HFFc6 (cell line): ENCODE measurements at regions not wholly inside any gene's neighbourhood (a gene's known extent, or its start where the extent isn't known, plus 50 kb on each side); places are given as distances from the start of the nearest gene placed in this dataset.

Experiments used
- DNase-seq: peaks from one replicate; pipeline ENCODE4 v3.0.0-alpha.2; 2018
- H3K27ac Mint-ChIP-seq: 2 replicates; pipeline ENCODE4 v1.8.0; 2020; ENCODE audit warnings: mild to moderate bottlenecking, mixed read lengths
- H3K27me3 Mint-ChIP-seq: 2 replicates; pipeline ENCODE4 v1.8.0; 2021; ENCODE audit warnings: mild to moderate bottlenecking, moderate library complexity, mixed read lengths; ENCODE audit not compliant: insufficient read depth
- H3K36me3 Mint-ChIP-seq: 2 replicates; pipeline ENCODE4 v1.8.0; 2021; ENCODE audit warnings: low read depth, mixed read lengths
- H3K4me1 Mint-ChIP-seq: 2 replicates; pipeline ENCODE4 v1.8.0; 2020; ENCODE audit warnings: low read depth, mixed read lengths
- H3K4me3 Mint-ChIP-seq: 2 replicates; pipeline ENCODE4 v1.8.0; 2020; ENCODE audit warnings: mild to moderate bottlenecking, moderate library complexity, mixed read lengths
- H3K9me3 Mint-ChIP-seq: 2 replicates; pipeline ENCODE4 v1.8.0; 2020; ENCODE audit warnings: mild to moderate bottlenecking, mixed read lengths
- TF ChIP-seq, protein P1 (sequence below): fragments of 200-600 bp; sonication (generic); IDR thresholded peaks from 2 replicates; pipeline ENCODE4 v1.5.0; 2021; ENCODE audit warnings: antibody characterized with exemption, mild to moderate bottlenecking

DNA sequence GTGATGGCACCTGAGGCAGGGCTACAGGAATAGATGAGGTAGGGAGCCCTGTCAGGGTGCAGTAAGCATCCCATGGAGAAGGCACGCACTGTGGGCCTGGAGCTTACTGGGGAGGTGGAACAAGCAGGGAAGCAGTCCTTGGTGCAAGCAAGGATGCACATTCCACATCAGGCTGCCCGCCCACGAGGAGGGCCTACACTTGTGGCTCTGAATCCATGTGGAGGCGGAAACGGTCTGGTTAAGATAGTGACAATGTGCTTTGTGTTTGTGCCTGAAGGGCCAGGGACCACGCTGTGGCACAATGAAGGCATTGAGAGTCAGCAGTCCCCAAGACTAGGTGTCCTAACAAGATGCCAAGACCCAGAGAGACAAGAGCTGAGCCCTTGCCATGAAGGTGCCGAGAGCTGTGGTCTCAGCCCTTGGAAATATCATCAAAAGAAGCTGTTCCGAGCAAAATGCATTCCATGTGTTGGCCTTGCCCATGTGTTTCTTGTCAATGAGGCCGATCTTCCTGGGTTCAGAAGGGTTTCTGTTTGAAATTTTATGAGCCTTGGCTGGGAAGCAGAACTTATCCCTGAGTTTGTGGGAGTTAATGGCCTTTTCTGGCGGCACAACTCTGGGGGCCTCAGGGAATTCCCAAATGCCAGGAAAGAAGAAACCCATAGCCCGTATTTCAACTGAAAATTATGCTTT is 111.9 kb downstream of the NGF start:
- Mint-ChIP-seq H3K4me1 (peaks cover 8% of the 10 kb centered on the region), H3K4me3 (no peak overlapping the region), H3K9me3 (no peaks in the 10 kb centered on the region), H3K27ac (0 out of 2 replicates have a peak overlapping the region, but pooled peaks have one; percentile 39), H3K36me3 (peaks cover 11% of the 10 kb centered on the region; the same call in 1 of the 2 replicates), H3K27me3 (no peaks in the 10 kb centered on the region; the same call in 1 of the 2 replicates)
- TF ChIP-seq, protein P1, sequence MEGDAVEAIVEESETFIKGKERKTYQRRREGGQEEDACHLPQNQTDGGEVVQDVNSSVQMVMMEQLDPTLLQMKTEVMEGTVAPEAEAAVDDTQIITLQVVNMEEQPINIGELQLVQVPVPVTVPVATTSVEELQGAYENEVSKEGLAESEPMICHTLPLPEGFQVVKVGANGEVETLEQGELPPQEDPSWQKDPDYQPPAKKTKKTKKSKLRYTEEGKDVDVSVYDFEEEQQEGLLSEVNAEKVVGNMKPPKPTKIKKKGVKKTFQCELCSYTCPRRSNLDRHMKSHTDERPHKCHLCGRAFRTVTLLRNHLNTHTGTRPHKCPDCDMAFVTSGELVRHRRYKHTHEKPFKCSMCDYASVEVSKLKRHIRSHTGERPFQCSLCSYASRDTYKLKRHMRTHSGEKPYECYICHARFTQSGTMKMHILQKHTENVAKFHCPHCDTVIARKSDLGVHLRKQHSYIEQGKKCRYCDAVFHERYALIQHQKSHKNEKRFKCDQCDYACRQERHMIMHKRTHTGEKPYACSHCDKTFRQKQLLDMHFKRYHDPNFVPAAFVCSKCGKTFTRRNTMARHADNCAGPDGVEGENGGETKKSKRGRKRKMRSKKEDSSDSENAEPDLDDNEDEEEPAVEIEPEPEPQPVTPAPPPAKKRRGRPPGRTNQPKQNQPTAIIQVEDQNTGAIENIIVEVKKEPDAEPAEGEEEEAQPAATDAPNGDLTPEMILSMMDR, result no peak
- DNase-seq, result no peak

DNA sequence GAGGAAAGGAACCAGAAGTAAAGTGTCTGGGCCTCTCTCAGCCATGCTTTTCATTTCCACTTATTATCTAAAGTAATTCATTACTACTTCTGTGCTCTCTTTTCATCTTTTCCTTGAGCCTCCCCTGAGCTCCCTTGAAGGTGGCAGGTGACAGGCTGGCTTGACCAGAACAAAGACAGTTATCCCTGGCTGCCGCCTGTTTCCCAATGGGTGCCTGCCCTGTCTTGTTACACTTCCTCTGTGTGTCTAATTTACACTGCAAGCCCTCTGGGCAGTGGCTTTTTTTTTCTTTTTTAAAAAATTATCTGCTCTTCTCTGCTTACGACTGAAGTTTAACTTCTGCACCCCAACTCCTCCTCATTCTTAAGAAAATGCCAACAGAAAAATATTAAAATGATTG is 113.4 kb downstream of the NGF start:
- H3K27ac Mint-ChIP-seq, result no peak overlapping the region
- H3K36me3 Mint-ChIP-seq, result peaks cover 24% of the 10 kb centered on the region
- peaks cover 23% of the 10 kb centered on the region for H3K4me1 Mint-ChIP-seq
- H3K27me3 Mint-ChIP-seq, result no peaks in the 10 kb centered on the region; the same call in none of the 2 replicates
- TF ChIP-seq, protein P1, result no peak
- H3K9me3 Mint-ChIP-seq, result no peaks in the 10 kb centered on the region
- no peak overlapping the region for H3K4me3 Mint-ChIP-seq
- DNase-seq, result no peak

DNA sequence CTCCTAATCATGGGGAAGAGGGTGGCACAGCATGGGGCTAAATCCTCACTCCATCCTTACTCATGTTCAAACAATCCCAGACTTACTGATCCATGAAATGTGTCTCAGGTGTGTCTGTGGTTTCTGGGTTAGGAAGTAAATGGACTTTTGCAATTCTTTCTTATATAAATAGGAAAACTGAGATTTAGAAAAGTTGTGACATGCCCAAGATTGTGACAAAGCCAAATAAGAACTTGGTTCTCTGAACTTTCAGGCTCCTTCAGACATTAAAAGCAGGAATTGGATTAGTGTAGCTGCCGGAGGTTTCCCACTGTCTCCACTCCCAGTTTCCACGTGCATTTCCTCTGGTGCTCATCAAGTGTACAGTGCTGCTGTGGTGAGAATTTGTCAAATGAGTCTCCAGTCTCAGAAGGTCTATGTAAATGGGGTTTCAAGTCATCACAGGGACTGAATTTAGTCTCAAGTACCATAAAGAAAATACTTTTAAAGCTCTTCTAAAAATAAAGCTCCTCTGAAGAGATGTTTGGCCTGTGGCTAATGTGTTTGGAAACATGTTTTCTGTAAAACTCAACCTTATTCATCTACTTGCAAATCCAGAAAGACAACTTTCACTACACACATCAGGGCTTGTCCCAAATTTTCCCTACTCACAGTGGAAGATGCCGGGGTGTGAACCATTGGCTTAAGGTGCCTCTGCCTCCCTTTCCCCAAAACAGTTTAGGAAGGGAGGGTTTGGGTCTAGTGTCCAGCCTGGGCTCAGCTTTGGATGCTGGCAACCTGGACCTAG is 115.2 kb downstream of the NGF start:
- peak overlapping the region; percentile 35 for H3K27ac Mint-ChIP-seq
- TF ChIP-seq, protein P1, result no peak
- H3K4me1 Mint-ChIP-seq, result peaks cover 41% of the 10 kb centered on the region
- H3K36me3 Mint-ChIP-seq, result peaks cover 37% of the 10 kb centered on the region
- DNase-seq, result no peak
- H3K4me3 Mint-ChIP-seq, result no peak overlapping the region
- H3K9me3 Mint-ChIP-seq, result no peaks in the 10 kb centered on the region
- H3K27me3 Mint-ChIP-seq, result no peaks in the 10 kb centered on the region; the same call in none of the 2 replicates

DNA sequence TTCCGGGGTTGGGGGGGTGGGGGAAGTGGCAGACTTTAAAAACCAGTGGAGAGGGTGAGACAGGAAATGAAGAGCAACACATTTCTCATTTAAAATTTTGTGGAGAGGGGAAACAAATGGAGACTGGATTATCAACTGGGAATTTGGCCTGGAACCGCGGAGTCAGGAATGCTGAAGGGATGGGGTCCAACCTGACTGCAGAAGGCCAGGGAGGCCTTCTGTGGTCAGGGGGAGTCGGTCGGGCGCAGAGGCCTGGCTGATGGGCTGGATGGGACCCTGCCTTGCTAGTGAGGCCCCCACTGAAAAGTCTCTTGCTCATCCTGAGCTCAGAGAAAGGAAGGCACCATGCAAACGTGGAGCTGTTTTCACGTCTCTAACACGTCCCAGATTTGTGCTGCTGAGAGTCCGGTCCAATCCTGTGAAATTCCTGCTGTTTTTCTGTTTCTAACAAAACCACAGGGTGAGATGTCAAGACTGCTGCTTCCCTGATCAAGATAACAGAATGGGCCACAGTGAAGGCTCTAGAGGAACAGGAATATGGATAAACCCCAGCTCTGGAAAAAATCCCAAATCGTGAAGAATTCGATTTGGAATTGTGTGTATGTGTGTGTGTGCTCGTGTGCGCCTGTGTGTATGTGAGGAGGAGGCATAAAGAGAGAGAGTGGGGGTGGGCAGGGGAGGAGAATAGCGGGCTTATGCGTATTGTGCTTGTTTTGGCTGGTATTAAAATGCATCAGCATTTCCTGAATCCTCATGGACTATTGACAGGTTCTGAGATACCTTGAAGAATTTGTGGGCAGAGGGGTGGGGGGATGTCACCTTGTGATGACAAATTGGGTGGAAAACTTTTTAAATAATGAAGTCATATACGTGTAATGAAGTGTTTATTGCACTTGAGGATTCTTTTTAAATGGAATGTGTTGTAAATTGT is 117.4 kb downstream of the NGF start:
- Mint-ChIP-seq H3K27ac (no peak overlapping the region), H3K36me3 (peaks cover 50% of the 10 kb centered on the region), H3K9me3 (no peaks in the 10 kb centered on the region), H3K27me3 (no peaks in the 10 kb centered on the region; the same call in none of the 2 replicates), H3K4me1 (peaks cover 63% of the 10 kb centered on the region), H3K4me3 (no peak overlapping the region)
- TF ChIP-seq, protein P1, result no peak
- DNase-seq, result no peak

DNA sequence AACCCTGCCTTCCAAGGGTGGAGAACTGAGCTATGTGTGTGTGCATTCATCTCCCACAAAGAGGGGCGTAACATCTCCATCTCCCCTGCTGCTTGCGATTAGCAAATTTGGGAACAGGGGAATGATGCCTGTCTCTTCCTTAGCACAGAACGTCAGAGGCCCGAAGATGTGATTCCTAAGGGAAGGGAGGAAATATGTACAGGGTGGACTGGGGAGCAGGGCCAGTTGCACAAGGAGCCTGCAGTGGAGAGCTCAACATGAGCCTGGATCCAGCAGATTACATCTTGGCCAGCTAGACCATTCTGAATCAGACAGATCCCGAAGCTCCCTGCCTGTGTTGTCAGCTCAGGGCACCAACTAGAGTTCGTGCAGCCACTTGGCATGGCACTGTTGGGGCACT is 118.1 kb downstream of the NGF start:
- TF ChIP-seq, protein P1, result no peak
- H3K27ac Mint-ChIP-seq, result no peak overlapping the region
- H3K9me3 Mint-ChIP-seq, result no peaks in the 10 kb centered on the region
- H3K36me3 Mint-ChIP-seq, result peaks cover 47% of the 10 kb centered on the region
- H3K4me1 Mint-ChIP-seq, result peaks cover 67% of the 10 kb centered on the region
- DNase-seq, result no peak
- no peak overlapping the region for H3K4me3 Mint-ChIP-seq
- no peaks in the 10 kb centered on the region; the same call in none of the 2 replicates for H3K27me3 Mint-ChIP-seq
